ENCODE measurements at regions not wholly inside any gene's neighbourhood (a gene's known extent, or its start where the extent isn't known, plus 50 kb on each side); places are given as distances from the start of the nearest gene placed in this dataset.
A peak's percentile ranks its signal among the peaks of the same experiment; 100 is the strongest.

- H4K5ac ChIP-seq (ENCODE audit: low read depth, low read length) = no peak overlapping the region
- H3K56ac ChIP-seq (ENCODE audit: extremely low read depth, insufficient read depth, low read length) = no peak overlapping the region
- peak overlapping the region; percentile 36; the same call in 1 of the 2 replicates for H3K4ac ChIP-seq (ENCODE audit: low read depth, low read length)
- H2BK15ac ChIP-seq (ENCODE audit: low read depth, low read length) = no peak overlapping the region; the same call in 2 of the 3 replicates
- H3K18ac ChIP-seq (ENCODE audit: low read depth, low read length) = 0 out of 2 replicates have a peak overlapping the region, but pooled peaks have one; percentile 18
- H4K20me1 ChIP-seq (ENCODE audit: insufficient read depth, low read length) = no peaks in the 10 kb centered on the region
- ChIA-PET POLR2A (ENCODE audit: unreplicated experiment) (no interaction called here), CTCF (interaction anchor here (0.9 kb wide), 1 partner anchor 145 kb away, joined by 6 read pairs; no protein-coding TSS in a partner anchor)
- H4K8ac ChIP-seq (ENCODE audit: low read depth in 2 of 2, low read length in 2 of 2) = peak overlapping the region in 1 of 2 experiments; percentile 7; a peak in 1 of 4 replicates
- H2AK9ac ChIP-seq (replicated peaks; ENCODE audit: low read depth, low read length, poor library complexity) = no peak overlapping the region
- H3K23ac ChIP-seq (ENCODE audit: low read depth, low read length) = peak overlapping the region; percentile 54; the same call in 1 of the 2 replicates
- H4K91ac ChIP-seq (ENCODE audit: insufficient read depth, low read depth, low read length) = peak overlapping the region; percentile 31; the same call in 1 of the 2 replicates
- no peak for TF ChIP-seq CTCF (conservative IDR thresholded peaks at IDR 0.05; ENCODE audit: low read depth, low read length)
- no peak for TF ChIP-seq BHLHE40 (IDR thresholded peaks at IDR 0.05; ENCODE audit: low read depth, low read length)
- no peak for TF ChIP-seq ELK1 (IDR thresholded peaks at IDR 0.05; ENCODE audit: borderline replicate concordance, low read depth, low read length)
- no peak overlapping the region for H2BK20ac ChIP-seq (ENCODE audit: low read depth, low read length)
- H3K79me1 ChIP-seq (ENCODE audit: low read depth in 1 of 2, low read length in 2 of 2) = 0 out of 4 replicates have a peak, but pooled peaks cover 0 to 2% of the 10 kb centered on the region in 2 experiments
- no peaks in the 10 kb centered on the region for H3K36me3 ChIP-seq (ENCODE audit: control insufficient read depth, insufficient read depth, low read length)
- BruUV-seq (replicated peaks) = no TSS peak
- ATAC-seq (ENCODE audit: low read depth) (peak; percentile 35; the same call in 1 of the 2 replicates), DNase-seq (peak; percentile 39)
- intact Hi-C loops (cut with micrococcal nuclease) = no loop called here
- no peak overlapping the region for H2BK5ac ChIP-seq (ENCODE audit: low read depth, low read length, poor library complexity, severe bottlenecking)
- H3K4me2 ChIP-seq (ENCODE audit: low read depth, low read length) = no peak overlapping the region
- H3K27me3 ChIP-seq (ENCODE audit: control insufficient read depth, insufficient read depth, low read length) = no peaks in the 10 kb centered on the region; the same call in 1 of the 2 replicates
- no peak overlapping the region for H3K9ac ChIP-seq (ENCODE audit: low read depth, low read length)
- H3K9me1 ChIP-seq (ENCODE audit: insufficient read depth, low read length) = peaks cover 8% of the 10 kb centered on the region
- H2AFZ ChIP-seq (replicated peaks; ENCODE audit: low read length, poor library complexity) = peak overlapping the region; percentile 34
- peak overlapping the region; percentile 22; the same call in 1 of the 2 replicates for H2AK5ac ChIP-seq (ENCODE audit: low read depth, low read length)
- peak overlapping the region; percentile 54 for H3K14ac ChIP-seq (replicated peaks; ENCODE audit: low read depth, low read length)
- dilution Hi-C loops (cut with HindIII; ENCODE audit: low sequenced_read_pairs, unreplicated experiment) = no loop called here
- WGBS, 2 experiments (ENCODE audit: extremely low coverage in 2 of 2, insufficient read length in 1 of 2) = no CpG with 5 or more reads among the region's 3 CpGs
- H3K4me3 ChIP-seq (ENCODE audit: insufficient read depth, low read depth, low read length) = no peak overlapping the region
- peak overlapping the region; percentile 87 for H2BK120ac ChIP-seq (ENCODE audit: low read depth, low read length)
- in situ Hi-C loops (cut with MboI; ENCODE audit: low sequenced_read_pairs) = no loop called here
- peaks cover 7% of the 10 kb centered on the region for H3K4me1 ChIP-seq (ENCODE audit: control insufficient read depth, insufficient read depth, low read length)
- H3K27ac ChIP-seq (ENCODE audit: insufficient read depth, low read length) = no peak overlapping the region
- no peaks in the 10 kb centered on the region for H3K9me3 ChIP-seq (ENCODE audit: control insufficient read depth, insufficient read depth, low read length)
Observed at GRCh38 chr18:24731981-24732380, 271.5 kb downstream of the HRH4 start.
